RCC 7860 (cell line): ENCODE measurements at regions not wholly inside any gene's neighbourhood (a gene's known extent, or its start where the extent isn't known, plus 50 kb on each side); places are given as distances from the start of the nearest gene placed in this dataset.
"Not testable (repeated sequence)": the region's sequence is repeated elsewhere in the genome, so short reads cannot be mapped to it uniquely, and the experiment has no call there.

Source experiments
- DNase-seq: peaks from one replicate; pipeline ENCODE4 v3.0.0-alpha.2; 2015; ENCODE audit warnings: low spot score
- FAIRE-seq: peaks from 2 replicates; lab custom pipeline; 2012; peaks lifted over from hg19 to GRCh38; lab: Jason Lieb, UNC

GRCh38 chr3:66552846-66553245 lies 52.0 kb upstream of the LRIG1 start:
- DNase-seq (no peak), FAIRE-seq (no peak)

- DNase-seq, result no peak
- no peak for FAIRE-seq
Observed at GRCh38 chr3:66553441-66554113, 52.8 kb upstream of the LRIG1 start.

GRCh38 chr3:66554178-66554577 lies 53.4 kb upstream of the LRIG1 start:
- FAIRE-seq (no peak), DNase-seq (no peak)

DNA sequence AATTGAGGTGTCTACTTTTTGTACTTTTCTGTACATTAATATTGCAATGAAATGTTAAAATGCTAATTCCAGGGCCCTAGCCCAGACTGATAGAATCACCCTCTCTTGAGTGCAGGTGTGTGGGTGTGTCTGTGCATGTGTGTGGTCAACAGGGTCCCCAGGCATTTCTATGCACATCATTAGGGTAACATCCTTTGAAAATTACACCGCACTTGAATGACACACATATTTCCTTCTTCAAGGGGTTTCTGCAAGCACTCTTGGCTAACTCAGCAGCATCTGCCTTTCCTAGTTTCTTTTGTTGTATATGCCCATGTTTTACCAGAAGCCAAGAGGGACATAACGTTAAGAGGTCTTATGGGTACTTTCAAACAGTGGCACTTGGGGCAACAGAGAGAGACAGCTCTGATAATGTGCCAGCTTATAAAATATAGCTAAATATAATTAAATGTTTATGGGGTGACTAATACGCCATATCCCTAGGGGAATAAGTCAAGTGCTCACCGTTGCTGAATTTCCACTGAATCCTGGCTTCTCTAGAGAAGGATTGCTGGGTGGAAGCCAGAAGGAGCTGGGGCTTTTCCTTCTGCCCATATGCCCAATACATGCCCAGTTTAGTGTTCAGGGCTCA lies 54.5 kb upstream of the LRIG1 start:
- DNase-seq (no peak), FAIRE-seq (no peak)

DNA sequence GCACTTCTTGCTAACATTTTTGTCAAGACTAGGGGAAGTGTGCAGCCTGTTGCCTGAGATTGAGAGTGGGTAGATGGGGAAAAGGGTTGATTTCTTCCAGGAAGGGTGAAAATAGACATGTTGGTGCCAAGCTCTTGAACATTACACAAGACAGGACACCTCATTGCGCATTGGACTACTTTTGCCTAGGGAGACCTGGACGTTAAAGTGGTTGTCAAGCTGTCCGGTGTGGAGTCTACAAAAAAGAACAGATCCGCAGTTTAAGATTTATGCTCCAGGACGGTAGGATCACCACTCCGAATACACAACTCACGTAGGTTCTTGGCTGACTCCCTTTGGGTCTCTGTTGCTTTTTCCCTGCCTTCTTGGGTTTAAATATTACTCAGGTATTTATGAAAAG lies 56.3 kb upstream of the LRIG1 start:
- DNase-seq (no peak), FAIRE-seq (no peak)

DNA sequence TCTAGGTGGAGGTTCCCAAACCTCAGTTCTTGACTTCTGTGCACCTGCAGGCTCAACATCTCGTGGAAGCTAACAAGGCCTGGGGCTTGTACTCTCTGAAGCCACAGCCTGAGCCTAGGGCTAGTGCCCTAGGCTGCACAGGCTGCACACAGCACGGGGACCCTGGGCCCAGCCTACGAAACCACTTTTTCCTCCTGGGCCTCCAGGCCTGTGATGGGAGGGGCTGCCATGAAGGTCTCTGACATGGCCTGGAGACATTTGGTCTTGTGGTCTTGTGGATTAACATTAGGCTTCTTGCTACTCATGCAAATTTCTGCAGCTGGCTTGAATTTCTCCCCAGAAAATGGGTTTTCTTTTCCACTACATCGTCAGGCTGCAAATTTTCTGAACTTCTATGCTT lies 59.1 kb upstream of the LRIG1 start:
- not testable (repeated sequence) for DNase-seq, FAIRE-seq

DNA sequence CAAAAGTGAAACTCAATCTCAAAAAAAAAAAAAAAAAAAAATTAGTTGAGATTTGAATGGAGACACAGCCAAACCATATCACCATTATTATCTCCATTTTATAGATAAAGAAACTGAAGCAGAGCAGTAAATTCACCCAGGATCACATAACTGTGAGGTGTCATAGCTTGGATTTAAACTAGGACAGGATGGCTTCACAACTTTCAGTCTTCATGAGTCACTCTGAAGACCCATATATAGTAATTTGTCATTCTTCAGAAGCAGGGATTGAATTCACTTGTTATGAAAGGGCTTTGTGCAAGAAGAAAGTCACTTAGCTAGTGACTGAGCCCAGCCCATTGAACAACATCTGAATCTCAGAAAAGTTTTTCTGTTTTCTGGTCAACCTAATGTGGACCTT lies 60.5 kb upstream of the LRIG1 start:
- no peak for FAIRE-seq
- DNase-seq, result no peak

DNA sequence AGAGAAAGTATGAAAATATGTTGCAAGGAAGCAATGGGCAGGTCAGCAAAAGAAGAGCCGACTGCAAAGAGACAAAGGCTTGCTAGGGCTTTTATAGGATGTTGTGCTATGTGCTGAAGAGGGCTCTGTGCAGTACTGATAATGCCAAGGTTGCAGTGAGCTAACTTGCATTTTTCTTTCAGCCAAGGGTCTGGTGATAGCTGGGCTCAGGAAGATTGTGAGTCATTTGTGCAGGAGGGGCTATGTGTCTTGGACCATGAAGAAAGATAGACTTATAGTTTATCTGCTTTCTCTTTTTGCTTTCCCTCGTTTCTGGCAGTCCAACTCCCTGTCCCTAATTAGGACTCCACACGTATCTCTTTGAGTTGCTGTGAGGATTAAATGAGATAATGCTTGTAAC lies 64.5 kb upstream of the LRIG1 start:
- FAIRE-seq, result no peak
- DNase-seq, result no peak

GRCh38 chr3:66567077-66567476 lies 66.3 kb upstream of the LRIG1 start:
- DNase-seq (no peak), FAIRE-seq (no peak)

GRCh38 chr3:66572090-66572675 lies 71.4 kb upstream of the LRIG1 start:
- DNase-seq, result no peak
- no peak for FAIRE-seq

DNA sequence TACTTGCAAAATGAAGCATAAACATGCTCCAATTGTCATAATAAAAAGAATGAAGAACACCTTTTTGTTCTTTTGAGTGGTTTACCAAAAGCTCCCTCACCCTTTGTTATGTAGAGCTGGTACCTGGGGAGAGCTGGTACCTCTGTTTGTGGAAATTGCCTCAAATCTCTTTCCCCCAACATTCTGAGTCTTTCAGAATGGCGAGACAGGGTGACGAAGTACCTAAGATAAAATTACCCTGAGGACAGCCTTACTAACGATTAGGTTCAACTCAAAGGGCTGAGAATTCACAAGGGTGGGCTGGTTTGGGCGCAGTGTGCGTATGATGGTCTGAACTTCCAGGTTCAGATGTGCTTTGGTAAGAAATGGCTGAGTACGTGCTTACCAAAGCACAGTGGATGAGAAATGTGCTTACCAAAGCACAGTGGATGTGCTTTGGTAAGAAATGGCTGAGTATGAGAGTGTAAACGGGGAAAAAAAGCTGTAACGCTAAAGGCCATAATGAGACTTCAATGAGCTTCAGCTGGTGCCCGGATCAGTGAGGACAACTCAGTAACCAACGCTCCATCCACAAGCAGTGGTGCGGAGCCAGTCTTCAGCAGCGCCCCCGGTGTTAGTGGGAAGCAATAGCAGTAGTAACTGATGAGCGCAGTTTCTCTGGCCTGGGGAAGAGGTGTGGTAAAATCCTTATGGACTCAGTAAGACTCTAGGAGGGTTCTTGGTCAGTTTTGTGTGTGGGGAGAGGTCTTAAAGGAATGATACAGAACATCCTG lies 72.3 kb upstream of the LRIG1 start:
- no peak for FAIRE-seq

DNA sequence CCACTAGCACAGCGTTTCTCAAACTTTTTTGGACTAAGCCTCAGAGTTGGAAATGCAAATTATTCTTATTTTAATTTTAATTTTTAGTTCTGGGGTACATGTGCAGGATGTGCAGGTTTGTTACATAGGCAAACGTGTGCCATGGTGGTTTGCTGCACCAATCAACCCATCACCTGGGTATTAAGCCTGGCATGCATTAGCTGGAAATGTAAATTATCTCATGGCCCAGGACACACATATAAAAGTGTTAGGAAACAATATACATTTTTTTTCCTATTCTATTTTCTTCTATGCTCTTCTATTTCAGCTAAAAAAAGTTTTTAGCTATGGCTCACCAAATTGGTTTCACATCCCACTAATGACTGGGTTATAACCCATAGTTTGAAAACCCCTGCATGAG lies 73.3 kb upstream of the LRIG1 start:
- FAIRE-seq (no peak), DNase-seq (no peak)

More for the DNA sequence above, 72.3 kb upstream of the LRIG1 start:
- DNase-seq, result no peak

- FAIRE-seq, result no peak
- DNase-seq, result no peak
Observed at GRCh38 chr3:66577426-66578203, 76.8 kb upstream of the LRIG1 start.

DNA sequence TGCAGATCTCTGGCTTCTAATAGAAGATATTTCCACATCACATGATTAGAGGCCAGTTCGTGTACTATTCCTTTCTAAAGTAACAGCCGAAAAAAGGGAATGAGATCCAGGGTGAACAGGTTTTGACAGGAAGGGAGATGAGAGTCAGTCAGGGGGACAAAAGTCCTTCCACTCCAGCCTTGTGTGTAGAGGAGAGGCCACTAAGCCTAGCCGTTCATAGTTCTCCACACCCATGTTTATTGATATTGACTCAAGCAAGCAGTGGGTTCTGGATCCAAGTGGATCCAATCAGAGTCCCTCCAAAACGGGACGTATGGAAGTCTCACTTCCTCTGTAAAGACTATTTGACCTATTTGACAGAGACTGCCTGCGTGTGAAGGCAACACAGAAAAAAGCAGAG lies 80.4 kb upstream of the LRIG1 start:
- no peak for DNase-seq
- FAIRE-seq, result no peak

GRCh38 chr3:66582721-66583423 lies 82.0 kb upstream of the LRIG1 start:
- no peak for FAIRE-seq
- DNase-seq, result peak; percentile 24

- DNase-seq, result no peak
- FAIRE-seq, result no peak
Observed at GRCh38 chr3:66583424-66584040, 82.7 kb upstream of the LRIG1 start.

DNA sequence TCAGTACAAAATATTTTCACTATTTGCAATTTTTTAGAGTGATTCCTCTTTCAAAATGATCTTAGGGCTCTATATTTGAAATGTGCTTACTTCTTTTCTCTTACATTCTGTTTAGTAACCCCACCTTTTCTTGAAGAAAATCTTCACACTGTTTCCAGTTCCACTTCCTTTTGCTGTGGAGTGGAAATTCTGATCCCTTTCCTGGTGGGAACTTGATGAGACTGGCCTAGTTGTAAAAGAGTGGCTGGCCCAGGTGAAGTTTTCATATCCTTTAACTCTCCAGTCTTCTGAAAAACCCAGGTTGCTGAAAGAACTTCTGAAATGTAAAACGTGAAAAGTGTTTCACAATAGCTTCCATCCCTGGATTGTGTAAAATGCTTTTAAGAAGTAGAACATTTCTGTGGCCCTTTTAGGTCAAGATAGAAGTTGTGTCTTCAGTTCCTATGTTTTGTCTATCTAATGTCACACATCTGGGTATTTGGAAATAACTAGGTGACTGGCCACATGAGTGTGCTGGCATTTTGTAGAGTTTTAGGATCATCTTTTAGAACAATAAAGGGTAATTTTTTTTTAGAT lies 84.8 kb upstream of the LRIG1 start:
- FAIRE-seq (no peak), DNase-seq (no peak)

DNA sequence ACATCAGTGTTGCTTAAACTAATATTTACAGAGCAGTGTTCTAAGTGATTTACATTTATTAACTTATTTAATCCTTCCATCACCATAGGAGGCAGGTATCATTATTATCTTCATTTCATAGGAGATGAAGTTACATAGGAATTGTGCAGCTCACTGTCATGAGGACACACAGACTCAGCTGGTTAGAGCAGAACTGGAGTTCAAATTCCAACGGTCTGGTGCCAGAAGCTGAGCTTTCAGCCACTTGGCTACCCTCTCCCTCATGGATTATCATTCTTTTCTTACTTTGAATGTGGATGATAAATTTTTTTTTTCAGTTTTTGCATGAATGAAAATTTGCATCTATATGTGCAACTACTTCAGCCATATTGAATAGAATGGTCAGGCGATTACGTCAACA lies 86.0 kb upstream of the LRIG1 start:
- FAIRE-seq, result no peak
- no peak for DNase-seq

GRCh38 chr3:66588340-66588847 lies 87.6 kb upstream of the LRIG1 start:
- DNase-seq, result no peak
- FAIRE-seq, result no peak
